ENCODE measurements at regions not wholly inside any gene's neighbourhood (a gene's known extent, or its start where the extent isn't known, plus 50 kb on each side); places are given as distances from the start of the nearest gene placed in this dataset.

DNA sequence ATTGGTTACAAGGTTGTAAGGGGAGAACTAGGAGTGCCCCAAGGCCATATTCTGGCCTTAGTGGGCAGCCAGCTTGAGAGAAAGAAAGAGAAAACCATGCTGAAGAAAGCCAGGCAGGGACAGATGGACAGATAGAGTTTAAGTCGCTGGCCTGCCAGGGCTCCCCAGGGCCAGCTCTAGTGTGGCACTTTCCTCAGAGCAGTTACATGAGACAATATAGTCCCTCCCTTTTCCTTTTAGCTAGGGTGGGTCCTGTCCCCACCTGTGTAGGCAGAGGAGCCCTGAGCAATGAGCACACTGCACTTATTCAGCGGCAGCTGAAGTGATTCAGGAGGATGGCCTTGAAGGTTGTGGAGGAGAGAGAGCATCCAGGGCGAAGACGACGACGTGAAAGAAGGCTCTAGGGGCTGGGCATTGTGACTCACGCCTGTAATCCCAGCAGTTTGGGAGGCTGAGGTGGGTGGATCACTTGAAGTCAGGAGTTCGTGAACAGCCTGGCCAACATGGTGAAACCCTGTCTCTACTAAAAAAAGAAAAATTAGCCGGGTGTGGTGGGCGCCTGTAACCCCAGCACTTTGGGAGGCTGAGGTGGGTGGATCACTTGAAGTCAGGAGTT lies 152.0 kb upstream of the SLC1A4 start:
- Histone ChIP-seq H3K9me3 (no peaks in the 10 kb centered on the region), H3K4me3 (no peak overlapping the region), H3K27me3 (no peaks in the 10 kb centered on the region), H3K4me1 (peaks cover 0 to 13% (median 0%) of the 10 kb centered on the region in 4 donors), H3K27ac (peak overlapping the region in 1 of 3 donors; percentile 53), H3K36me3 (no peaks in the 10 kb centered on the region)
- intact Hi-C loops (cut with DNase I), result no loop called here
- ATAC-seq, result no peak
- WGBS (ENCODE audit: insufficient coverage, low coverage, low lambda C conversion rate, missing lambda C conversion rate), result 86% methylated on average over 9 of the region's 10 CpGs
- TF ChIP-seq, protein P1, sequence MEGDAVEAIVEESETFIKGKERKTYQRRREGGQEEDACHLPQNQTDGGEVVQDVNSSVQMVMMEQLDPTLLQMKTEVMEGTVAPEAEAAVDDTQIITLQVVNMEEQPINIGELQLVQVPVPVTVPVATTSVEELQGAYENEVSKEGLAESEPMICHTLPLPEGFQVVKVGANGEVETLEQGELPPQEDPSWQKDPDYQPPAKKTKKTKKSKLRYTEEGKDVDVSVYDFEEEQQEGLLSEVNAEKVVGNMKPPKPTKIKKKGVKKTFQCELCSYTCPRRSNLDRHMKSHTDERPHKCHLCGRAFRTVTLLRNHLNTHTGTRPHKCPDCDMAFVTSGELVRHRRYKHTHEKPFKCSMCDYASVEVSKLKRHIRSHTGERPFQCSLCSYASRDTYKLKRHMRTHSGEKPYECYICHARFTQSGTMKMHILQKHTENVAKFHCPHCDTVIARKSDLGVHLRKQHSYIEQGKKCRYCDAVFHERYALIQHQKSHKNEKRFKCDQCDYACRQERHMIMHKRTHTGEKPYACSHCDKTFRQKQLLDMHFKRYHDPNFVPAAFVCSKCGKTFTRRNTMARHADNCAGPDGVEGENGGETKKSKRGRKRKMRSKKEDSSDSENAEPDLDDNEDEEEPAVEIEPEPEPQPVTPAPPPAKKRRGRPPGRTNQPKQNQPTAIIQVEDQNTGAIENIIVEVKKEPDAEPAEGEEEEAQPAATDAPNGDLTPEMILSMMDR (IDR thresholded peaks at IDR 0.05), result no peak
- TF ChIP-seq POLR2A (IDR thresholded peaks at IDR 0.05), result no peak
- no peak for DNase-seq

DNA sequence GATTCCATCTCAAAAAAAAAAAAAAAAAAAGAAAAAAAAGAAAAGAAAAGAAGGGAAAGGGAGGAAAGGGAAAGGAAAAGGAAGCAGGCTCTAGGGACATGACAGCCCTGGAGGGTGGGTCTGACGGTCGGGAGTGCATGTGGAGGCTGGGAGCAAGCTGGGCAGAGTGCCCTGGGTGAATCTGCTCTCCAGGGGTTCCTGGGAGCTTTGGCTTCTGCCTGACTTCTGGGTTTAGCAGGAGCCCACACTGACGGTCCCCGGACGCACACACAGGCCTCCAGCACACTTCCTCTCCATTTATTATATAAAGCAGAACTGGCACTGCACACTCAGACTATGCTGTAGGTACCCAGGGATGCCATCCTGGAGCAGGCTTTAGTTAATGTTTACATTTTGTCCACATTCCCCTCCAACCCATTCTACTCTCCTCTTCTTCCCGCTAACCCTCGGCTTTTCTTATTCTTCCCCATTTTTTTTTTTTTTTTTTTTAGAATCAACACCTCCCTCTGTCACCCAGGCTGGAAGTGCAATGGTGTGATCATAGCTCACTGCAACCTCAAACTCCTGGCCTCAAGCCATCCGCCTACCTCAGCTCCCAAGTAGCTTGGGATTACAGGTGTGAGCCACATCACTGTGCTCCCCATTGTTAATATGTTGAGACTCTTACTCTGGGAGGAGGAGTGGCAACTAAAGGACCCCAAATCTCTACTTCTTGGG lies 151.1 kb upstream of the SLC1A4 start:
- intact Hi-C loops (cut with DNase I), result no loop called here
- no peak overlapping the region for H3K4me3 ChIP-seq
- H3K27ac ChIP-seq, result no peak overlapping the region
- DNase-seq (peak in 1 of 3 donors; percentile 37), ATAC-seq (peak in 3 of 4 donors; percentile 38 to 50 (median 39))
- H3K9me3 ChIP-seq, result no peaks in the 10 kb centered on the region
- H3K4me1 ChIP-seq, result peaks cover 0 to 13% (median 0%) of the 10 kb centered on the region in 4 donors
- 61% methylated on average over 2 of the region's 8 CpGs for WGBS (ENCODE audit: insufficient coverage, low coverage, low lambda C conversion rate, missing lambda C conversion rate)
- H3K36me3 ChIP-seq, result no peaks in the 10 kb centered on the region
- TF ChIP-seq, protein P1 (IDR thresholded peaks at IDR 0.05), result no peak
- TF ChIP-seq POLR2A (IDR thresholded peaks at IDR 0.05), result no peak
- no peaks in the 10 kb centered on the region for H3K27me3 ChIP-seq

DNA sequence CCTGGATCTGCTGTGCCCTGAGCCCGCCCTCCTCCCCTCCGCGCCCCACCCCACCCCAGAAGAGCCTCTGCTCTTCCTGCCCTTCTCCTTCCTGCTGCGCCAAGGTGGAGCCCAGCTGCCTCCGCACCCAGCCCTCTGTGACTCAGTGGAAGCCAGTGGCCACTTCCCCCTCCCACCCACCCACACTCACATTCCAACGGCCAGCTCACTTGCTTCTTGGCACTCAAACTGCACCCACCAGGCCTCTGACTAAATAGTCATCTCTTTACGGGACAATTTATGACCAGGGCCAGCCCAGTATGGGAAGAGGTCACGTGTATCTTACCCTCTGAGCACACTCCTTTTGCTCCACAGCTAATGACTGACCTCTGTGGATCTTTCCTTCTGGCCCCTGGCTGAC lies 150.4 kb upstream of the SLC1A4 start:
- 42% methylated on average over 3 of the region's 8 CpGs for WGBS (ENCODE audit: insufficient coverage, low coverage, low lambda C conversion rate, missing lambda C conversion rate)
- Histone ChIP-seq H3K4me3 (no peak overlapping the region), H3K36me3 (no peaks in the 10 kb centered on the region), H3K27me3 (no peaks in the 10 kb centered on the region), H3K27ac (no peak overlapping the region), H3K4me1 (peaks cover 0 to 13% (median 0%) of the 10 kb centered on the region in 4 donors), H3K9me3 (no peaks in the 10 kb centered on the region)
- no peak for TF ChIP-seq POLR2A (IDR thresholded peaks at IDR 0.05)
- TF ChIP-seq, protein P1 (IDR thresholded peaks at IDR 0.05), result no peak
- intact Hi-C loops (cut with DNase I), result no loop called here
- ATAC-seq, result peak in 1 of 4 donors; percentile 13
- no peak for DNase-seq

DNA sequence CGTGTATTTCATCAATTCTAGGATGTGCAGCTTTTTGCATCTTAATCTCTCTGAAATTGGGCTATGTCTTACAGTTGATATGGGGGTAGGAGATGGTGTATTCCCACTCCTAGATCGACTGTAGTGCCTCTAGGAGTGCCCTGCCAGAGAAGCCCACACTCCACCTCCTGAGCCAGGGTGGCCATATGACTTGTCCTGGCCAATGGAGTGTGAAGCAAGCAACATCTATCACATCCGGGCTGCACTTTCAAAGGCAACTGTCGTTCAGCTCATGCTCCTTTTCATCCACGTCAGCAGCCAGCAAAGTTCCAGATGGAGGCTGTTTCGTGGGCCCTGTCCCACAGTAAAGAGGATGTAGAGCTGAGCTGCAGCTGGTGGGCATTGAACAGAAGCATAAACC lies 149.4 kb upstream of the SLC1A4 start:
- 61% methylated on average over 3 of the region's 6 CpGs for WGBS (ENCODE audit: insufficient coverage, low coverage, low lambda C conversion rate, missing lambda C conversion rate)
- H3K4me3 ChIP-seq, result no peak overlapping the region
- no peak for DNase-seq
- H3K27ac ChIP-seq, result no peak overlapping the region
- intact Hi-C loops (cut with DNase I), result no loop called here
- H3K4me1 ChIP-seq, result peaks cover 0 to 13% (median 0%) of the 10 kb centered on the region in 4 donors
- TF ChIP-seq, protein P1 (IDR thresholded peaks at IDR 0.05), result no peak
- TF ChIP-seq POLR2A (IDR thresholded peaks at IDR 0.05), result no peak
- peak in 1 of 4 donors; percentile 53 for ATAC-seq
- H3K9me3 ChIP-seq, result no peaks in the 10 kb centered on the region
- no peaks in the 10 kb centered on the region for H3K36me3 ChIP-seq
- H3K27me3 ChIP-seq, result no peaks in the 10 kb centered on the region

All from right lobe of liver (tissue), 6 donors.